A549 (cell line): ENCODE measurements at regions not wholly inside any gene's neighbourhood (a gene's known extent, or its start where the extent isn't known, plus 50 kb on each side); places are given as distances from the start of the nearest gene placed in this dataset.

ENCODE experiments used
- ATAC-seq, 2 experiments: fragments of 200-7000 bp in 1 of 2; fragments of >200 bp in 1 of 2; cut with Nextera tagmentation in 1 of 2; cut with Tn5 transposase in 1 of 2; 3 replicates each; pipeline versions ENCODE4 v1.8.0 to v1.9.1; 2018 to 2020; ENCODE audit warnings: mild to moderate bottlenecking in 1 of 2, moderate library complexity in 1 of 2
- CTCF ChIA-PET: fragments of 300-600 bp; sonication (Branson Sonifier 250); formaldehyde crosslinking; extraction: SDS; loops from one replicate; lab custom pipeline; 2021; ENCODE audit warnings: antibody characterized with exemption, inconsistent platforms; lab: Yijun Ruan, JAX
- POLR2A ChIA-PET: fragments of 350-600 bp; formaldehyde crosslinking; extraction: SDS; loops from one replicate; lab custom pipeline; 2021; ENCODE audit warnings: antibody characterized with exemption, inconsistent platforms; lab: Yijun Ruan, JAX
- DNase-seq, 2 experiments: peaks; one replicate each; pipeline versions ENCODE4 v3.0.0 to v3.0.0-alpha.2; 2011 to 2016; ENCODE audit warnings: low read depth in 1 of 2, low spot score in 1 of 2
- FAIRE-seq: peaks from 2 replicates; lab custom pipeline; 2011; peaks lifted over from hg19 to GRCh38; lab: Jason Lieb, UNC
- H3K27ac ChIP-seq, 2 experiments: fragments of >200 bp; sonication (Bioruptor Twin); formaldehyde crosslinking; 3 replicates each; pipeline ENCODE4 v1.5.1; 2016 to 2017
- H3K4me1 ChIP-seq: fragments of >200 bp; sonication (Bioruptor Twin); formaldehyde crosslinking; 3 replicates; pipeline ENCODE4 v1.6.1; 2016
- H3K4me2 ChIP-seq: fragments of >200 bp; sonication (Bioruptor Twin); formaldehyde crosslinking; 3 replicates; pipeline ENCODE4 v1.6.1; 2016
- H3K4me3 ChIP-seq: fragments of >200 bp; sonication (Bioruptor Twin); formaldehyde crosslinking; 3 replicates; pipeline ENCODE4 v1.5.1; 2016
- H3K9me3 ChIP-seq: fragments of >200 bp; sonication (Bioruptor Twin); formaldehyde crosslinking; 3 replicates; pipeline ENCODE4 v1.6.1; 2016
- BCL3 ChIP-seq: fragments of >200 bp; sonication (Bioruptor Twin); formaldehyde crosslinking; IDR thresholded peaks from 3 replicates; pipeline ENCODE4 v1.6.1; 2016
- BHLHE40 ChIP-seq: IDR thresholded peaks from 2 replicates; pipeline ENCODE4 v1.6.1; 2012; ENCODE audit warnings: low read depth, low read length, inconsistent platforms
- CEBPB ChIP-seq, 2 experiments: fragments of >200 bp in 1 of 2; sonication (Bioruptor Twin) in 1 of 2; formaldehyde crosslinking in 1 of 2; IDR thresholded peaks; 2 replicates each; pipeline ENCODE4 v1.6.1; 2012 to 2016
- CHD4 ChIP-seq: fragments of 200-600 bp; sonication (generic); IDR thresholded peaks from 2 replicates; pipeline ENCODE4 v1.6.1; 2016; ENCODE audit warnings: antibody characterized with exemption, mild to moderate bottlenecking, borderline replicate concordance
- EHF ChIP-seq: fragments of 250-450 bp; sonication (Bioruptor Pico); IDR thresholded peaks from 2 replicates; pipeline ENCODE4 v1.5.0; 2020; ENCODE audit warnings: mild to moderate bottlenecking
- EHMT2 ChIP-seq: fragments of 200-600 bp; sonication (generic); IDR thresholded peaks from 2 replicates; pipeline ENCODE4 v1.6.1; 2016; ENCODE audit warnings: antibody characterized with exemption, low read depth, mild to moderate bottlenecking, moderate library complexity
- EP300 ChIP-seq, 2 experiments: fragments of >200 bp; sonication (Bioruptor Twin); formaldehyde crosslinking; IDR thresholded peaks; 2 replicates in 1 of 2; 3 replicates in 1 of 2; pipeline ENCODE4 v1.6.1; 2016 to 2017
- FOXS1 ChIP-seq: fragments of 250-450 bp; sonication (Bioruptor Pico); IDR thresholded peaks from 2 replicates; pipeline ENCODE4 v1.5.0; 2020; ENCODE audit warnings: mild to moderate bottlenecking, moderate library complexity
- GATA3 ChIP-seq: IDR thresholded peaks from 2 replicates; pipeline ENCODE4 v1.6.1; 2012; ENCODE audit warnings: borderline replicate concordance
- HES2 ChIP-seq: fragments of >200 bp; sonication (Bioruptor Twin); formaldehyde crosslinking; IDR thresholded peaks from 2 replicates; pipeline ENCODE4 v1.6.1; 2016
- HMGXB4 ChIP-seq: fragments of 250-450 bp; sonication (Bioruptor Pico); IDR thresholded peaks from 2 replicates; pipeline ENCODE4 v1.5.0; 2021; ENCODE audit warnings: mild to moderate bottlenecking, moderate library complexity, borderline replicate concordance
- HOXB5 ChIP-seq: fragments of 250-450 bp; sonication (Bioruptor Pico); IDR thresholded peaks from 2 replicates; pipeline ENCODE4 v1.5.0; 2020; ENCODE audit warnings: mild to moderate bottlenecking, moderate library complexity
- JUN ChIP-seq, 2 experiments: fragments of >200 bp; sonication (Bioruptor Twin); formaldehyde crosslinking; IDR thresholded peaks; 2 replicates in 1 of 2; 3 replicates in 1 of 2; pipeline ENCODE4 v1.6.1; 2016 to 2017
- KDM5A ChIP-seq: fragments of 200-600 bp; sonication (generic); IDR thresholded peaks from 2 replicates; pipeline ENCODE4 v1.6.1; 2016; ENCODE audit warnings: antibody characterized with exemption, mild to moderate bottlenecking
- MAFK ChIP-seq: fragments of 450-650 bp; IDR thresholded peaks from 2 replicates; pipeline ENCODE4 v1.6.1; 2014; ENCODE audit not compliant: partially characterized antibody
- MAZ ChIP-seq: fragments of 150-350 bp; IDR thresholded peaks from 2 replicates; pipeline ENCODE4 v1.6.1; 2014; ENCODE audit warnings: antibody characterized with exemption, low read depth, low read length, borderline replicate concordance
- MYC ChIP-seq: IDR thresholded peaks from 2 replicates; pipeline ENCODE4 v1.6.1; 2012; ENCODE audit warnings: mild to moderate bottlenecking, inconsistent platforms, low read length, improper control_type of control experiment, borderline replicate concordance
- NR3C1 ChIP-seq: fragments of >200 bp; sonication (Bioruptor Twin); formaldehyde crosslinking; IDR thresholded peaks from 3 replicates; pipeline ENCODE4 v1.6.1; 2017
- PBX3 ChIP-seq: IDR thresholded peaks from 2 replicates; pipeline ENCODE4 v1.6.1; 2012
- PHF8 ChIP-seq: fragments of 200-600 bp; sonication (generic); IDR thresholded peaks from 2 replicates; pipeline ENCODE4 v1.6.1; 2016; ENCODE audit warnings: low read depth, mild to moderate bottlenecking, antibody characterized with exemption, moderate library complexity, borderline replicate concordance
- RARB ChIP-seq: fragments of 250-450 bp; sonication (Bioruptor Pico); IDR thresholded peaks from 2 replicates; pipeline ENCODE4 v1.8.0; 2021; ENCODE audit warnings: mild to moderate bottlenecking, moderate library complexity
- RCOR1 ChIP-seq: fragments of 150-350 bp; IDR thresholded peaks from 2 replicates; pipeline ENCODE4 v1.6.1; 2014; ENCODE audit warnings: antibody characterized with exemption, low read length, low read depth
- RNF2 ChIP-seq: fragments of 200-600 bp; sonication (generic); IDR thresholded peaks from 2 replicates; pipeline ENCODE4 v1.6.1; 2016; ENCODE audit warnings: low read depth, mild to moderate bottlenecking, antibody characterized with exemption, moderate library complexity, borderline replicate concordance
- SMC3 ChIP-seq: fragments of >200 bp; sonication (Bioruptor Twin); formaldehyde crosslinking; IDR thresholded peaks from 3 replicates; pipeline ENCODE4 v1.6.1; 2018; ENCODE audit warnings: inconsistent platforms
- TFCP2L1 ChIP-seq: fragments of 250-450 bp; sonication (Bioruptor Pico); IDR thresholded peaks from 2 replicates; pipeline ENCODE4 v1.5.0; 2021; ENCODE audit warnings: mild to moderate bottlenecking
- USF2 ChIP-seq: fragments of 450-650 bp; IDR thresholded peaks from 2 replicates; pipeline ENCODE4 v1.6.1; 2014; ENCODE audit warnings: antibody characterized with exemption
- WGBS: methylation state at CpG from one replicate; pipeline ENCODE4 v1.1.6; 2017; ENCODE audit errors: missing lambda C conversion rate; 5-methylcytosine and 5-hydroxymethylcytosine counted together

- FAIRE-seq (no peak), ATAC-seq (no peak), DNase-seq (no peak)
- Histone ChIP-seq H3K4me2 (no peak overlapping the region), H3K9me3 (no peaks in the 10 kb centered on the region; the same call in 2 of the 3 replicates), H3K4me3 (no peak overlapping the region), H3K4me1 (no peaks in the 10 kb centered on the region), H3K27ac (no peak overlapping the region)
- CTCF ChIA-PET = interaction anchor here (0.6 kb wide), 1 partner anchor 614 kb away, joined by 3 read pairs; no protein-coding TSS in a partner anchor
- POLR2A ChIA-PET = no interaction called here
- TF ChIP-seq HOXB5 (CRISPR knock-in tag) (no peak), RNF2 (no peak), BCL3 (no peak), RCOR1 (no peak), USF2 (no peak), MYC (no peak), EP300 (IDR thresholded peaks at IDR 0.05) (no peak), TFCP2L1 (no peak), NR3C1 (no peak), EHMT2 (no peak), MAFK (no peak), BHLHE40 (no peak), JUN (IDR thresholded peaks at IDR 0.05) (no peak), GATA3 (no peak), HES2 (no peak), EHF (CRISPR knock-in tag) (no peak), SMC3 (no peak), PBX3 (no peak), PHF8 (no peak)
These were observed 410.4 kb upstream of the NOVA1 start for GRCh38 chr14:27008187-27008586.

- 40% methylated on average over 3 of the region's 3 CpGs for WGBS
- no peaks in the 10 kb centered on the region for H3K4me1 ChIP-seq
- FAIRE-seq (no peak), ATAC-seq (no peak), DNase-seq (no peak)
- no peaks in the 10 kb centered on the region; the same call in 2 of the 3 replicates for H3K9me3 ChIP-seq
- H3K4me2 ChIP-seq = no peak overlapping the region
- CTCF ChIA-PET = no interaction called here
- no peak overlapping the region for H3K27ac ChIP-seq
- no peak overlapping the region for H3K4me3 ChIP-seq
- POLR2A ChIA-PET = no interaction called here
- TF ChIP-seq MAZ = no peak
- TF ChIP-seq, all 56 proteins: peak for 0
These were observed 414.8 kb upstream of the NOVA1 start for GRCh38 chr14:27012641-27013040.

GRCh38 chr14:27013678-27014077 lies 415.8 kb upstream of the NOVA1 start:
- Histone ChIP-seq H3K4me3 (no peak overlapping the region), H3K4me1 (no peaks in the 10 kb centered on the region), H3K9me3 (no peaks in the 10 kb centered on the region; the same call in 2 of the 3 replicates), H3K4me2 (no peak overlapping the region), H3K27ac (no peak overlapping the region)
- DNase-seq (no peak), ATAC-seq (no peak), FAIRE-seq (no peak)
- 30% methylated on average over 4 of the region's 4 CpGs for WGBS
- ChIA-PET POLR2A (no interaction called here), CTCF (no interaction called here)
- TF ChIP-seq FOXS1 (CRISPR knock-in tag) = no peak
- no peak for TF ChIP-seq HMGXB4 (CRISPR knock-in tag)
- TF ChIP-seq CEBPB (IDR thresholded peaks at IDR 0.05) = no peak
- no peak for TF ChIP-seq CHD4
- no peak for TF ChIP-seq MYC
- no peak for TF ChIP-seq RARB (CRISPR knock-in tag)
- no peak for TF ChIP-seq HOXB5 (CRISPR knock-in tag)
- TF ChIP-seq KDM5A = no peak
